Keratinocyte (primary cell): ENCODE measurements at regions not wholly inside any gene's neighbourhood (a gene's known extent, or its start where the extent isn't known, plus 50 kb on each side); places are given as distances from the start of the nearest gene placed in this dataset.

Source experiments
- EZH2 ChIP-seq: IDR thresholded peaks from one replicate; pipeline ENCODE4 v1.6.1; 2012; ENCODE audit warnings: inconsistent platforms, mild to moderate bottlenecking, low read length, moderate library complexity
- TF ChIP-seq, protein P1 (sequence below), 3 experiments: IDR thresholded peaks in 1 of 3; conservative IDR thresholded peaks in 1 of 3; optimal IDR thresholded peaks in 1 of 3; 2 replicates in 2 of 3; 3 replicates in 1 of 3; pipeline versions ENCODE3 to v1.5.1; 2011; ENCODE audit warnings: low read length in 3 of 3, mild to moderate bottlenecking in 3 of 3, moderate library complexity in 2 of 3, control low read depth in 1 of 3, inconsistent platforms in 1 of 3; ENCODE audit not compliant: insufficient read depth in 2 of 3; ENCODE audit errors: extremely low read depth in 1 of 3

DNA sequence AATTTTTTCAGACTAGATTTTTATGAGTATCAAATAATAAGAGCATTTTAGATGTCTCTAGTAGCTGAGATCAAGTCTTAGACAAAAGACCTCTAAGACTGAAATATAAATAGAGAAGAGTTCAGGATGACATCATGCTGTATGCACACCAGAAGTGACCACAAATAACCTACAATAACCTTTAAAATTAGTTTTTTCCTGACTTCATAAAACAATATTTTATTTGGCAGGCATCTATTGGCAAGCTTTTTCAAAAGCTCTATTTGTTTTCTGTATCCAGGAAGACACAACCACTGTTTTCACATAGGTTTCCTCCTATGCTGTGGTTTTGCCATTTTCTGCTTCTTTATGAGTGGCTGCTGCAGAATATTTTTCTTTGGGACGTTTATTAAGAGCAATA is 359.1 kb downstream of the CRPPA start:
- TF ChIP-seq, protein P1, sequence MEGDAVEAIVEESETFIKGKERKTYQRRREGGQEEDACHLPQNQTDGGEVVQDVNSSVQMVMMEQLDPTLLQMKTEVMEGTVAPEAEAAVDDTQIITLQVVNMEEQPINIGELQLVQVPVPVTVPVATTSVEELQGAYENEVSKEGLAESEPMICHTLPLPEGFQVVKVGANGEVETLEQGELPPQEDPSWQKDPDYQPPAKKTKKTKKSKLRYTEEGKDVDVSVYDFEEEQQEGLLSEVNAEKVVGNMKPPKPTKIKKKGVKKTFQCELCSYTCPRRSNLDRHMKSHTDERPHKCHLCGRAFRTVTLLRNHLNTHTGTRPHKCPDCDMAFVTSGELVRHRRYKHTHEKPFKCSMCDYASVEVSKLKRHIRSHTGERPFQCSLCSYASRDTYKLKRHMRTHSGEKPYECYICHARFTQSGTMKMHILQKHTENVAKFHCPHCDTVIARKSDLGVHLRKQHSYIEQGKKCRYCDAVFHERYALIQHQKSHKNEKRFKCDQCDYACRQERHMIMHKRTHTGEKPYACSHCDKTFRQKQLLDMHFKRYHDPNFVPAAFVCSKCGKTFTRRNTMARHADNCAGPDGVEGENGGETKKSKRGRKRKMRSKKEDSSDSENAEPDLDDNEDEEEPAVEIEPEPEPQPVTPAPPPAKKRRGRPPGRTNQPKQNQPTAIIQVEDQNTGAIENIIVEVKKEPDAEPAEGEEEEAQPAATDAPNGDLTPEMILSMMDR (optimal IDR thresholded peaks at IDR 0.05 in 1 of 3, IDR thresholded peaks at IDR 0.05 in 1 of 3, conservative IDR thresholded peaks at IDR 0.05 in 1 of 3; ENCODE audit: extremely low read depth in 1 of 3, insufficient read depth in 2 of 3, low read length in 3 of 3) = no peak
- no peak for TF ChIP-seq EZH2
